ENCODE measurements at regions not wholly inside any gene's neighbourhood (a gene's known extent, or its start where the extent isn't known, plus 50 kb on each side); places are given as distances from the start of the nearest gene placed in this dataset.

GRCh38 chr6:132128424-132128823 lies 177.3 kb upstream of the CCN2 start:
- Histone ChIP-seq H2AFZ (ENCODE audit: control insufficient read depth, low read length) (no peak overlapping the region), H3K36me3 (ENCODE audit: control insufficient read depth in 2 of 2, extremely low read depth in 1 of 2, insufficient read depth in 2 of 2, low read length in 2 of 2) (no peaks in the 10 kb centered on the region), H4K20me1 (ENCODE audit: control insufficient read depth, extremely low read depth, insufficient read depth, low read length) (no peaks in the 10 kb centered on the region), H3K27me3 (ENCODE audit: control insufficient read depth, extremely low read depth, insufficient read depth, low read length) (no peaks in the 10 kb centered on the region), H3K79me2 (ENCODE audit: control insufficient read depth, insufficient read depth, low read length) (no peaks in the 10 kb centered on the region), H3K9me1 (ENCODE audit: control insufficient read depth, extremely low read depth, insufficient read depth, low read length) (no peaks in the 10 kb centered on the region), H3K4me3 (ENCODE audit: control insufficient read depth in 2 of 3, extremely low read depth in 1 of 3, insufficient read depth in 2 of 3, low read depth in 1 of 3, low read length in 3 of 3) (no peak overlapping the region), H3K4me2 (ENCODE audit: control insufficient read depth, extremely low read depth, insufficient read depth, low read depth, low read length) (no peak overlapping the region), H3K9ac (ENCODE audit: control insufficient read depth, extremely low read depth, insufficient read depth, low read length) (no peak overlapping the region), H3K4me1 (ENCODE audit: control insufficient read depth, extremely low read depth, insufficient read depth, low read length) (peaks cover 7% of the 10 kb centered on the region), H3K27ac (ENCODE audit: control insufficient read depth, insufficient read depth, low read length) (no peak overlapping the region), H3K9me3 (ENCODE audit: control insufficient read depth, low read depth, low read length) (no peaks in the 10 kb centered on the region)
- no peak for TF ChIP-seq CTCF (optimal IDR thresholded peaks at IDR 0.05 in 1 of 3, IDR thresholded peaks at IDR 0.05 in 1 of 3, conservative IDR thresholded peaks at IDR 0.05 in 1 of 3; ENCODE audit: extremely low read depth in 1 of 3, insufficient read depth in 2 of 3, low read length in 3 of 3)
- no peak for TF ChIP-seq EZH2 (IDR thresholded peaks at IDR 0.05; ENCODE audit: low read length)
- DNase-seq (ENCODE audit: low read depth, low spot score) (no peak), FAIRE-seq (no peak)
- dilution Hi-C loops (cut with MboI; ENCODE audit: extremely low pct_ligation_motif_present, low sequenced_read_pairs), result no loop called here

- Histone ChIP-seq H4K20me1 (ENCODE audit: control insufficient read depth, extremely low read depth, insufficient read depth, low read length) (no peaks in the 10 kb centered on the region), H3K4me3 (ENCODE audit: control insufficient read depth in 2 of 3, extremely low read depth in 1 of 3, insufficient read depth in 2 of 3, low read depth in 1 of 3, low read length in 3 of 3) (no peak overlapping the region), H3K27me3 (ENCODE audit: control insufficient read depth, extremely low read depth, insufficient read depth, low read length) (no peaks in the 10 kb centered on the region), H3K4me1 (ENCODE audit: control insufficient read depth, extremely low read depth, insufficient read depth, low read length) (no peaks in the 10 kb centered on the region), H3K9me1 (ENCODE audit: control insufficient read depth, extremely low read depth, insufficient read depth, low read length) (no peaks in the 10 kb centered on the region), H3K9ac (ENCODE audit: control insufficient read depth, extremely low read depth, insufficient read depth, low read length) (no peak overlapping the region), H3K4me2 (ENCODE audit: control insufficient read depth, extremely low read depth, insufficient read depth, low read depth, low read length) (no peak overlapping the region), H2AFZ (ENCODE audit: control insufficient read depth, low read length) (no peak overlapping the region), H3K27ac (ENCODE audit: control insufficient read depth, insufficient read depth, low read length) (no peak overlapping the region), H3K9me3 (ENCODE audit: control insufficient read depth, low read depth, low read length) (no peaks in the 10 kb centered on the region), H3K79me2 (ENCODE audit: control insufficient read depth, insufficient read depth, low read length) (no peaks in the 10 kb centered on the region), H3K36me3 (ENCODE audit: control insufficient read depth in 2 of 2, extremely low read depth in 1 of 2, insufficient read depth in 2 of 2, low read length in 2 of 2) (no peaks in the 10 kb centered on the region)
- dilution Hi-C loops (cut with MboI; ENCODE audit: extremely low pct_ligation_motif_present, low sequenced_read_pairs), result no loop called here
- no peak for FAIRE-seq
- no peak for DNase-seq (ENCODE audit: low read depth, low spot score)
- peak in 1 of 3 experiments; percentile 4 for TF ChIP-seq CTCF (optimal IDR thresholded peaks at IDR 0.05 in 1 of 3, IDR thresholded peaks at IDR 0.05 in 1 of 3, conservative IDR thresholded peaks at IDR 0.05 in 1 of 3; ENCODE audit: extremely low read depth in 1 of 3, insufficient read depth in 2 of 3, low read length in 3 of 3)
- no peak for TF ChIP-seq EZH2 (IDR thresholded peaks at IDR 0.05; ENCODE audit: low read length)
Measured at GRCh38 chr6:132126150-132126549, 175.0 kb upstream of the CCN2 start.

Measured in keratinocyte (primary cell).